RWPE2 (cell line): ENCODE measurements at regions not wholly inside any gene's neighbourhood (a gene's known extent, or its start where the extent isn't known, plus 50 kb on each side); places are given as distances from the start of the nearest gene placed in this dataset.

ENCODE experiments used
- ATAC-seq: fragments of 200-7000 bp; cut with Tn5 transposase; 3 replicates; pipeline ENCODE4 v1.9.1; 2021; ENCODE audit warnings: low read depth
- DNase-seq: peaks from one replicate; pipeline ENCODE4 v3.0.0-alpha.2; 2020; ENCODE audit warnings: low spot score
- H3K27ac ChIP-seq: fragments of 450-650 bp; 2 replicates; pipeline ENCODE4 v1.5.1; 2017; ENCODE audit warnings: mild to moderate bottlenecking; ENCODE audit not compliant: poor library complexity, severe bottlenecking
- H3K27me3 ChIP-seq: fragments of 250-450 bp; sonication (Bioruptor Pico); 2 replicates; pipeline ENCODE4 v1.5.1; 2021; ENCODE audit warnings: mild to moderate bottlenecking, moderate library complexity; ENCODE audit not compliant: insufficient read depth, poor library complexity, severe bottlenecking
- H3K36me3 ChIP-seq: fragments of 250-450 bp; sonication (Bioruptor Pico); 2 replicates; pipeline ENCODE4 v1.5.1; 2020; ENCODE audit warnings: low read depth, mild to moderate bottlenecking, moderate library complexity
- H3K4me1 ChIP-seq: fragments of 250-450 bp; sonication (Bioruptor Pico); 2 replicates; pipeline ENCODE4 v1.5.1; 2021; ENCODE audit warnings: mild to moderate bottlenecking, moderate library complexity; ENCODE audit not compliant: insufficient read depth, poor library complexity, severe bottlenecking
- H3K4me3 ChIP-seq: fragments of 250-450 bp; sonication (Bioruptor Pico); 2 replicates; pipeline ENCODE4 v1.5.1; 2021; ENCODE audit warnings: mild to moderate bottlenecking, moderate library complexity; ENCODE audit not compliant: severe bottlenecking
- H3K9me3 ChIP-seq: fragments of 250-450 bp; sonication (Bioruptor Pico); 2 replicates; pipeline ENCODE4 v1.5.1; 2021; ENCODE audit warnings: mild to moderate bottlenecking, moderate library complexity; ENCODE audit not compliant: severe bottlenecking
- CTCF ChIP-seq: fragments of 450-650 bp; IDR thresholded peaks from one replicate; pipeline ENCODE4 v1.5.1; 2017; ENCODE audit warnings: mild to moderate bottlenecking, moderate library complexity; ENCODE audit not compliant: poor library complexity, severe bottlenecking

GRCh38 chr2:237243487-237243886 lies 157.8 kb downstream of the COPS8 start:
- no peaks in the 10 kb centered on the region for H3K4me1 ChIP-seq

GRCh38 chr2:237244178-237244577 lies 158.5 kb downstream of the COPS8 start:
- Histone ChIP-seq H3K4me3 (no peak overlapping the region), H3K4me1 (no peaks in the 10 kb centered on the region), H3K27me3 (no peaks in the 10 kb centered on the region), H3K27ac (no peak overlapping the region), H3K36me3 (no peaks in the 10 kb centered on the region), H3K9me3 (peaks cover 10% of the 10 kb centered on the region)
- TF ChIP-seq CTCF, result no peak
- ATAC-seq (no peak), DNase-seq (no peak)

More at GRCh38 chr2:237243487-237243886, 157.8 kb downstream of the COPS8 start:
- no peak overlapping the region for H3K27ac ChIP-seq
- H3K36me3 ChIP-seq, result no peaks in the 10 kb centered on the region
- ATAC-seq (no peak), DNase-seq (no peak)
- peaks cover 10% of the 10 kb centered on the region for H3K9me3 ChIP-seq
- no peaks in the 10 kb centered on the region for H3K27me3 ChIP-seq
- H3K4me3 ChIP-seq, result no peak overlapping the region
- no peak for TF ChIP-seq CTCF

- H3K9me3 ChIP-seq, result peaks cover 10% of the 10 kb centered on the region
- DNase-seq, result no peak
Observed at GRCh38 chr2:237244976-237245646, 159.4 kb downstream of the COPS8 start.

GRCh38 chr2:237250599-237250998 lies 163.4 kb downstream of the COL6A3 start:
- no peaks in the 10 kb centered on the region for H3K27me3 ChIP-seq
- no peaks in the 10 kb centered on the region for H3K36me3 ChIP-seq
- no peak for TF ChIP-seq CTCF
- no peaks in the 10 kb centered on the region for H3K9me3 ChIP-seq
- H3K27ac ChIP-seq, result no peak overlapping the region
- ATAC-seq, result no peak
- peaks cover 7% of the 10 kb centered on the region for H3K4me1 ChIP-seq
- DNase-seq, result no peak
- H3K4me3 ChIP-seq, result no peak overlapping the region

More at GRCh38 chr2:237244976-237245646, 159.4 kb downstream of the COPS8 start:
- Histone ChIP-seq H3K27ac (no peak overlapping the region), H3K27me3 (no peaks in the 10 kb centered on the region), H3K4me1 (no peaks in the 10 kb centered on the region), H3K4me3 (no peak overlapping the region), H3K36me3 (no peaks in the 10 kb centered on the region)
- ATAC-seq, result no peak
- TF ChIP-seq CTCF, result no peak

- Histone ChIP-seq H3K4me3 (no peak overlapping the region), H3K4me1 (peaks cover 7% of the 10 kb centered on the region), H3K36me3 (no peaks in the 10 kb centered on the region), H3K9me3 (no peaks in the 10 kb centered on the region), H3K27me3 (no peaks in the 10 kb centered on the region), H3K27ac (no peak overlapping the region)
- ATAC-seq, result no peak
- TF ChIP-seq CTCF, result no peak
- DNase-seq, result no peak
Observed at GRCh38 chr2:237251986-237252385, 162.0 kb downstream of the COL6A3 start.
